Chondrocyte (in vitro differentiated cells): ENCODE measurements at regions not wholly inside any gene's neighbourhood (a gene's known extent, or its start where the extent isn't known, plus 50 kb on each side); places are given as distances from the start of the nearest gene placed in this dataset.

Experiments used
- DNase-seq: peaks from one replicate; pipeline ENCODE4 v3.0.0; 2021; ENCODE audit warnings: mixed read lengths, low spot score
- H3K27ac Mint-ChIP-seq: one replicate; pipeline ENCODE4 v1.8.0; 2021; ENCODE audit warnings: mild to moderate bottlenecking, moderate library complexity, mixed read lengths; ENCODE audit not compliant: unreplicated experiment
- H3K27me3 Mint-ChIP-seq: 2 replicates; pipeline ENCODE4 v1.8.0; 2021; ENCODE audit warnings: low read depth, mixed read lengths
- H3K36me3 Mint-ChIP-seq: 2 replicates; pipeline ENCODE4 v1.8.0; 2021; ENCODE audit warnings: low read depth, mixed read lengths
- H3K4me1 Mint-ChIP-seq: 2 replicates; pipeline ENCODE4 v1.8.0; 2021; ENCODE audit warnings: low read depth, mild to moderate bottlenecking, mixed read lengths
- H3K4me3 Mint-ChIP-seq: one replicate; pipeline ENCODE4 v1.8.0; 2021; ENCODE audit warnings: mild to moderate bottlenecking, moderate library complexity, mixed read lengths; ENCODE audit not compliant: unreplicated experiment
- H3K9me3 Mint-ChIP-seq: 2 replicates; pipeline ENCODE4 v1.8.0; 2021; ENCODE audit warnings: low read depth, mixed read lengths
- CTCF ChIP-seq: fragments of 200-600 bp; sonication (generic); IDR thresholded peaks from 2 replicates; pipeline ENCODE4 v1.5.0; 2021; ENCODE audit warnings: antibody characterized with exemption, mild to moderate bottlenecking, moderate library complexity

- no peak overlapping the region for H3K27ac Mint-ChIP-seq
- no peak for DNase-seq
- H3K4me1 Mint-ChIP-seq: no peaks in the 10 kb centered on the region
- no peaks in the 10 kb centered on the region for H3K9me3 Mint-ChIP-seq
- no peaks in the 10 kb centered on the region for H3K36me3 Mint-ChIP-seq
- H3K4me3 Mint-ChIP-seq: no peak overlapping the region
- no peak for TF ChIP-seq CTCF
- H3K27me3 Mint-ChIP-seq: peaks cover 7% of the 10 kb centered on the region
Observed at GRCh38 chr7:35492451-35493175, 202.3 kb downstream of the HERPUD2 start.

GRCh38 chr7:35491233-35491632 is 203.7 kb downstream of the HERPUD2 start:
- Mint-ChIP-seq H3K27ac (no peak overlapping the region), H3K36me3 (no peaks in the 10 kb centered on the region), H3K4me3 (no peak overlapping the region), H3K27me3 (peaks cover 6% of the 10 kb centered on the region), H3K9me3 (no peaks in the 10 kb centered on the region), H3K4me1 (no peaks in the 10 kb centered on the region)
- DNase-seq: no peak
- TF ChIP-seq CTCF: no peak

GRCh38 chr7:35487841-35488240 is 207.1 kb downstream of the HERPUD2 start:
- Mint-ChIP-seq H3K36me3 (no peaks in the 10 kb centered on the region), H3K4me3 (no peak overlapping the region), H3K27ac (no peak overlapping the region), H3K4me1 (peaks cover 8% of the 10 kb centered on the region), H3K9me3 (no peaks in the 10 kb centered on the region), H3K27me3 (peaks cover 2% of the 10 kb centered on the region)
- no peak for DNase-seq
- TF ChIP-seq CTCF: no peak

DNA sequence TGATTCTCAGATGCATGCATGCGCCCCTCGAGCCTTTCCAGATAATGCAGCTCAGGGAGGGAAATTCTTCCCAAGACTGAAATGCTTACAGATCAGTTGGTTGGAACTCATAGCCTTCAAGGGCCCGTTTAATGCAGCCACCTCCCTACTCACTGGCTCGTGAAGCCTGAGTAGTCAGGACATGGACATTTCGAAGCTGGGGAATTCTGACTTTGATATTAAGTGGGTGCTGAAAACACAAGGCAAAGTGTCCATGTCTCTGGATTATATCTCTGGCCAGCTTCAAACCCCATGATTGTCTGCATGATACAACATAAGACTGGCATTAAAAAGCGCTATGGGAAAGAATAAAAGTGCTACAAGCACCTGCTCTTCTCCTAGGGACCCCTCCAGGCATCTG is 207.5 kb downstream of the HERPUD2 start:
- Mint-ChIP-seq H3K36me3 (no peaks in the 10 kb centered on the region), H3K27ac (no peak overlapping the region), H3K4me1 (peaks cover 8% of the 10 kb centered on the region), H3K4me3 (no peak overlapping the region), H3K9me3 (no peaks in the 10 kb centered on the region), H3K27me3 (peaks cover 2% of the 10 kb centered on the region)
- DNase-seq: no peak
- no peak for TF ChIP-seq CTCF

DNA sequence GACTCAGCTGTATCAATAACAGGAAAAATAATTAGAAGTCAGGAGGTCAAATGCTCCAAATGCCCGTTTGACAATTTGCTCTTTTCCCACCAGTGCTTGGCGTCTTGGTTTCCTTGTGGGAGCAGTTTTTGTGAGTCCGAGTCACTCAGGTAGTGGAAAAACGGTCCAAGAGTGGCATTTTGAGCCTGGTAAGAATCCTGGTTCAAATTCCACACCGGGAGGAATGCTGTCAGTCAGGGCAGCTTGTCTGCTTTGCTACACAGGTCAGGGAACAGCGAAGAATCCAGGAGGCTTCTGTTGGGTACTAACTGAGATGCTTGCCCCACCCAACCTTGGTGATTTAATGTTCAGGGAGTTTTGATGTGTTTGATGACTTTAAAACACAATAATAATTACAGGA is 209.5 kb downstream of the HERPUD2 start:
- Mint-ChIP-seq H3K9me3 (no peaks in the 10 kb centered on the region), H3K4me3 (no peak overlapping the region)
- no peak for TF ChIP-seq CTCF

More for the DNA sequence above, 209.5 kb downstream of the HERPUD2 start:
- no peak for DNase-seq
- no peaks in the 10 kb centered on the region for H3K36me3 Mint-ChIP-seq
- H3K27ac Mint-ChIP-seq: no peak overlapping the region
- peaks cover 14% of the 10 kb centered on the region for H3K4me1 Mint-ChIP-seq
- H3K27me3 Mint-ChIP-seq: peaks cover 4% of the 10 kb centered on the region
